Endothelial cell of umbilical vein (primary cell): ENCODE measurements at regions not wholly inside any gene's neighbourhood (a gene's known extent, or its start where the extent isn't known, plus 50 kb on each side); places are given as distances from the start of the nearest gene placed in this dataset.

Experiments used
- BruUV-seq: library from RNA; stranded (reverse); fragments of 400-500 nt; replicated peaks from 2 replicates; lab custom pipeline; 2021; lab: Mats Ljungman, UMichigan
- CTCF ChIA-PET: fragments of 300-600, 350-600 bp; sonication (Branson Sonifier 250); formaldehyde crosslinking; loops from one replicate; lab custom pipeline; 2021; ENCODE audit warnings: antibody characterized with exemption, inconsistent platforms; lab: Charles Lee
- POLR2A ChIA-PET: fragments of 300-600, 350-600 bp; sonication (Branson Sonifier 250); formaldehyde crosslinking; loops from one replicate; lab custom pipeline; 2021; ENCODE audit warnings: antibody characterized with exemption, inconsistent platforms; lab: Charles Lee
- DNase-seq: peaks from one replicate; pipeline ENCODE4 v3.0.0-alpha.2; 2011; ENCODE audit warnings: low read depth, low spot score
- FAIRE-seq: peaks from 2 replicates; lab custom pipeline; 2011; peaks lifted over from hg19 to GRCh38; lab: Jason Lieb, UNC
- H2AFZ ChIP-seq: 2 replicates; pipeline ENCODE4 v1.6.0; 2012; ENCODE audit warnings: low read depth, low read length, control low read depth, inconsistent platforms
- H3K27ac ChIP-seq: 2 replicates; pipeline ENCODE4 v1.5.1; 2011; ENCODE audit warnings: low read depth, mild to moderate bottlenecking, control low read depth, low read length, moderate library complexity; ENCODE audit not compliant: insufficient read depth
- H3K27me3 ChIP-seq, 2 experiments: 2 replicates each; pipeline versions ENCODE4 v1.6.0 to v1.6.1; 2011; ENCODE audit warnings: low read length in 2 of 2, mixed read lengths in 1 of 2; ENCODE audit not compliant: control insufficient read depth in 2 of 2, insufficient read depth in 2 of 2
- H3K36me3 ChIP-seq, 2 experiments: 2 replicates in 1 of 2; 3 replicates in 1 of 2; pipeline ENCODE4 v1.5.1; 2011; ENCODE audit warnings: low read length in 2 of 2, mild to moderate bottlenecking in 1 of 2, moderate library complexity in 1 of 2; ENCODE audit not compliant: control insufficient read depth in 2 of 2, insufficient read depth in 2 of 2; ENCODE audit errors: extremely low read depth in 1 of 2
- H3K4me1 ChIP-seq: 3 replicates; pipeline ENCODE4 v1.5.1; 2011; ENCODE audit warnings: mild to moderate bottlenecking, low read length; ENCODE audit not compliant: control insufficient read depth, insufficient read depth; ENCODE audit errors: extremely low read depth
- H3K4me2 ChIP-seq: 2 replicates; pipeline ENCODE4 v1.6.1; 2011; ENCODE audit warnings: low read length, control low read depth, mixed read lengths; ENCODE audit not compliant: insufficient read depth
- H3K4me3 ChIP-seq, 3 experiments: fragments of 200-600 bp in 1 of 3; sonication (generic), shearing (Covaris generic) in 1 of 3; replicated peaks in 1 of 3; 2 replicates each; pipeline ENCODE4 v1.5.1; 2011 to 2016; ENCODE audit warnings: control low read depth in 3 of 3, low read length in 3 of 3, mild to moderate bottlenecking in 2 of 3, inconsistent platforms in 1 of 3, low read depth in 1 of 3, moderate library complexity in 1 of 3; ENCODE audit not compliant: insufficient read depth in 1 of 3
- H3K79me2 ChIP-seq: 2 replicates; pipeline ENCODE4 v1.6.0; 2012; ENCODE audit warnings: low read length, inconsistent platforms; ENCODE audit not compliant: control insufficient read depth, insufficient read depth
- H3K9ac ChIP-seq: replicated peaks from 2 replicates; pipeline ENCODE3; 2011; ENCODE audit warnings: low read length, control low read depth; ENCODE audit not compliant: insufficient read depth; ENCODE audit errors: extremely low read depth
- H3K9me1 ChIP-seq: replicated peaks from 3 replicates; pipeline ENCODE4 v1.6.0; 2011; ENCODE audit warnings: mild to moderate bottlenecking, low read length; ENCODE audit not compliant: control insufficient read depth, insufficient read depth; ENCODE audit errors: extremely low read depth
- H3K9me3 ChIP-seq: replicated peaks from 2 replicates; pipeline ENCODE4 v1.5.1; 2012; ENCODE audit warnings: low read length, inconsistent platforms; ENCODE audit not compliant: control insufficient read depth, insufficient read depth
- H4K20me1 ChIP-seq: replicated peaks from 2 replicates; pipeline ENCODE3; 2011; ENCODE audit warnings: mild to moderate bottlenecking, low read length; ENCODE audit not compliant: control insufficient read depth, insufficient read depth; ENCODE audit errors: extremely low read depth
- CTCF ChIP-seq, 2 donors: IDR thresholded peaks; 1 replicate in 1 of 2; 2 replicates in 1 of 2; pipeline ENCODE4 v1.5.1; 2011; ENCODE audit warnings: low read length in 2 of 2, mild to moderate bottlenecking in 2 of 2, moderate library complexity in 2 of 2, control low read depth in 1 of 2, inconsistent platforms in 1 of 2, low read depth in 1 of 2; ENCODE audit not compliant: insufficient read depth in 1 of 2; ENCODE audit errors: extremely low read depth in 1 of 2
- EZH2 ChIP-seq: IDR thresholded peaks from 2 replicates; pipeline ENCODE4 v1.6.1; 2012; ENCODE audit warnings: borderline replicate concordance, low read depth, mild to moderate bottlenecking, moderate library complexity, low read length, inconsistent platforms; ENCODE audit not compliant: severe bottlenecking
- FOS ChIP-seq: IDR thresholded peaks from 2 replicates; pipeline ENCODE4 v1.6.1; 2011; ENCODE audit warnings: mild to moderate bottlenecking, low read length, moderate library complexity, borderline replicate concordance; ENCODE audit not compliant: insufficient read depth
- GATA2 ChIP-seq: IDR thresholded peaks from 2 replicates; pipeline ENCODE4 v1.7.0; 2011; ENCODE audit warnings: low read depth, mild to moderate bottlenecking, moderate library complexity, mixed read lengths, low read length; ENCODE audit not compliant: insufficient read length, insufficient read depth
- JUN ChIP-seq: IDR thresholded peaks from 2 replicates; pipeline ENCODE4 v1.6.1; 2011; ENCODE audit warnings: borderline replicate concordance, low read depth; ENCODE audit not compliant: insufficient read length, insufficient read depth
- MAX ChIP-seq: IDR thresholded peaks from 2 replicates; pipeline ENCODE4 v1.6.1; 2011; ENCODE audit not compliant: insufficient read depth, insufficient read length
- MYC ChIP-seq: IDR thresholded peaks from one replicate; pipeline ENCODE4 v1.6.1; 2011; ENCODE audit warnings: mild to moderate bottlenecking, low read depth, low read length
- POLR2A ChIP-seq: IDR thresholded peaks from 2 replicates; pipeline ENCODE4 v1.6.1; 2012; ENCODE audit warnings: low read depth, mild to moderate bottlenecking, control low read depth, low read length
- POLR2AphosphoS5 ChIP-seq: IDR thresholded peaks from 2 replicates; pipeline ENCODE4 v1.6.1; 2012; ENCODE audit warnings: low read depth, mild to moderate bottlenecking, control low read depth, low read length, moderate library complexity; ENCODE audit not compliant: insufficient read depth
- dilution Hi-C: fragments of 300-500 bp; cut with MboI; formaldehyde crosslinking; loops from one replicate; pipeline ENCODE4 v1.15.0; 2019; ENCODE audit warnings: low sequenced_read_pairs; ENCODE audit not compliant: extremely low pct_ligation_motif_present
- intact Hi-C: fragments of 100-400 bp; cut with micrococcal nuclease; formaldehyde crosslinking; loops from one replicate; pipeline ENCODE4 v1.10.0; 2022

- no peak overlapping the region for H2AFZ ChIP-seq
- no peaks in the 10 kb centered on the region for H3K36me3 ChIP-seq
- H3K4me2 ChIP-seq: no peak overlapping the region
- no peaks in the 10 kb centered on the region for H3K4me1 ChIP-seq
- H3K9me1 ChIP-seq: no peaks in the 10 kb centered on the region
- H4K20me1 ChIP-seq: no peaks in the 10 kb centered on the region
- ChIA-PET CTCF (no interaction called here), POLR2A (no interaction called here)
- TF ChIP-seq GATA2: no peak
- no peak for TF ChIP-seq EZH2
- no peak for TF ChIP-seq JUN
- TF ChIP-seq POLR2A: no peak
- TF ChIP-seq CTCF (IDR thresholded peaks at IDR 0.05; ENCODE audit: extremely low read depth in 1 of 2, insufficient read depth in 1 of 2, low read depth in 1 of 2, low read length in 2 of 2): no peak
- TF ChIP-seq FOS: no peak
- no peak for TF ChIP-seq POLR2AphosphoS5
- no peak for TF ChIP-seq MAX
- TF ChIP-seq MYC: no peak
- H3K27ac ChIP-seq: no peak overlapping the region
- intact Hi-C loops (no loop called here), dilution Hi-C loops (no loop called here)
- H3K9ac ChIP-seq: no peak overlapping the region
- no peaks in the 10 kb centered on the region for H3K79me2 ChIP-seq
- BruUV-seq: no TSS peak
- no peak overlapping the region for H3K4me3 ChIP-seq
- H3K9me3 ChIP-seq: no peaks in the 10 kb centered on the region
- no peak for FAIRE-seq
- no peak for DNase-seq
- no peaks in the 10 kb centered on the region for H3K27me3 ChIP-seq
These were observed 79.3 kb upstream of the SOX4 start for GRCh38 chr6:21514288-21514687.
